GM13977 (cell line): ENCODE measurements at regions not wholly inside any gene's neighbourhood (a gene's known extent, or its start where the extent isn't known, plus 50 kb on each side); places are given as distances from the start of the nearest gene placed in this dataset.

Experiments used
- DNase-seq: peaks from one replicate; pipeline ENCODE4 v3.0.0; 2012; ENCODE audit warnings: low spot score
- CTCF ChIP-seq: IDR thresholded peaks from 2 replicates; pipeline ENCODE4 v1.5.1; 2012; ENCODE audit warnings: mild to moderate bottlenecking, control low read depth; ENCODE audit not compliant: insufficient read depth; ENCODE audit errors: extremely low read depth, missing control alignments
- in situ Hi-C: fragments of 300-500 bp; cut with MboI; formaldehyde crosslinking; loops from one replicate; pipeline ENCODE4 v1.12.0; 2022; ENCODE audit warnings: low sequenced_read_pairs, low pct_unique_long_range_greater_than_20kb, mixed read lengths, inconsistent platforms; ENCODE audit not compliant: unreplicated experiment

GRCh38 chr12:16095531-16096110 lies 181.9 kb downstream of the SLC15A5 start:
- in situ Hi-C loops, result no loop called here
- no peak for DNase-seq
- no peak for TF ChIP-seq CTCF

GRCh38 chr12:16094437-16094836 lies 183.0 kb downstream of the SLC15A5 start:
- in situ Hi-C loops, result no loop called here
- no peak for TF ChIP-seq CTCF
- no peak for DNase-seq

GRCh38 chr12:16093825-16094224 lies 182.7 kb downstream of the DERA start:
- TF ChIP-seq CTCF, result no peak
- in situ Hi-C loops, result no loop called here
- DNase-seq, result no peak

- TF ChIP-seq CTCF, result no peak
- in situ Hi-C loops, result no loop called here
- DNase-seq, result no peak
Measured at GRCh38 chr12:16090974-16091373, 179.8 kb downstream of the DERA start.

- in situ Hi-C loops, result no loop called here
- no peak for DNase-seq
- TF ChIP-seq CTCF, result no peak
Measured at GRCh38 chr12:16088421-16088820, 177.3 kb downstream of the DERA start.
